Breast epithelium (tissue), 4 donors: ENCODE measurements at regions not wholly inside any gene's neighbourhood (a gene's known extent, or its start where the extent isn't known, plus 50 kb on each side); places are given as distances from the start of the nearest gene placed in this dataset.

Experiments
- DNase-seq, 2 donors: peaks; one replicate each; pipeline ENCODE4 v3.0.0-alpha.2; 2019; ENCODE audit warnings: low spot score in 2 of 2
- H3K27ac ChIP-seq, 2 donors: fragments of 200-600 bp; sonication (generic) in 1 of 2; one replicate each; pipeline ENCODE4 v1.5.1; 2016 to 2019; ENCODE audit warnings: mild to moderate bottlenecking in 1 of 2
- H3K27me3 ChIP-seq, 2 donors: fragments of 200-600 bp; sonication (generic) in 1 of 2; one replicate each; pipeline versions ENCODE4 v1.5.1 to v1.6.0; 2017 to 2019; ENCODE audit warnings: control low read depth in 1 of 2, mild to moderate bottlenecking in 1 of 2
- H3K36me3 ChIP-seq: fragments of 200-600 bp; one replicate; pipeline ENCODE4 v1.5.1; 2019
- H3K4me1 ChIP-seq, 2 donors: fragments of 200-600 bp; sonication (generic); one replicate each; pipeline ENCODE4 v1.5.1; 2016 to 2019; ENCODE audit warnings: control low read depth in 1 of 2
- H3K4me3 ChIP-seq, 3 donors: fragments of 200-600 bp; sonication (generic); 1 replicate in 2 of 3; 2 replicates in 1 of 3; pipeline ENCODE4 v1.5.1; 2016 to 2019; ENCODE audit warnings: mild to moderate bottlenecking in 3 of 3, moderate library complexity in 2 of 3
- H3K9me3 ChIP-seq, 2 donors: fragments of 200-600 bp; sonication (generic) in 1 of 2; one replicate each; pipeline ENCODE4 v1.5.1; 2016 to 2019; ENCODE audit warnings: control low read depth in 1 of 2
- POLR2A ChIP-seq: fragments of 450-650 bp; IDR thresholded peaks from one replicate; pipeline ENCODE4 v1.6.1; 2016; ENCODE audit warnings: antibody characterized with exemption, mild to moderate bottlenecking, moderate library complexity
- POLR2AphosphoS5 ChIP-seq, 3 donors: sonication (generic); formaldehyde crosslinking; IDR thresholded peaks; one replicate each; pipeline ENCODE4 v1.6.1; 2017; ENCODE audit warnings: antibody characterized with exemption in 3 of 3
- intact Hi-C: fragments of 100-400 bp; cut with DNase I; formaldehyde crosslinking; loops from one replicate; pipeline ENCODE4 v1.15.1; 2023; ENCODE audit warnings: low total_unique reads
- TF ChIP-seq, protein P1 (sequence below), 3 donors: fragments of 450-650 bp; IDR thresholded peaks; one replicate each; pipeline ENCODE4 v1.5.1; 2016 to 2017; ENCODE audit warnings: antibody characterized with exemption in 3 of 3, mild to moderate bottlenecking in 3 of 3, moderate library complexity in 3 of 3

DNA sequence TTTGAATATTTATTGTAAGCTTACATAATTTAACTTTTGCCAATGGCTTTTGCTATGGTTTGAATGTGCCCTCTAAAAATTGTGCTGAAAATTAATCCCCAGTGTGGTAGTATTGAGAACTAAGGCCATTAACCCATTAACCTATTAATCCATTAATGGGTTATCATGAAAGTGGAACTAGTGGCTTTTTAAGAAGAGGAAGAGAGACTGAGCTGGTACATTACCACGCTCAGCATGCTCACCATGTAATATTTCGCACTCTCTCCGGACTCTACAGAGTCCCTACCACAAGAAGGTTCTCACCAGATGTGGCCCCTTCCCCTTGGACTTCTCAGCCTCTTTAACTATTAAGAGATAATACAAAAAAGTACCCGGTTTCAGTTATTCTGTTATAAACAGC, 164.4 kb upstream of the ZRANB2 start:
- H3K4me1 ChIP-seq = no peaks in the 10 kb centered on the region
- no peaks in the 10 kb centered on the region for H3K27me3 ChIP-seq
- DNase-seq = no peak
- H3K9me3 ChIP-seq = no peaks in the 10 kb centered on the region
- no peak overlapping the region for H3K27ac ChIP-seq
- intact Hi-C loops = no loop called here
- no peaks in the 10 kb centered on the region for H3K36me3 ChIP-seq
- TF ChIP-seq, protein P1, sequence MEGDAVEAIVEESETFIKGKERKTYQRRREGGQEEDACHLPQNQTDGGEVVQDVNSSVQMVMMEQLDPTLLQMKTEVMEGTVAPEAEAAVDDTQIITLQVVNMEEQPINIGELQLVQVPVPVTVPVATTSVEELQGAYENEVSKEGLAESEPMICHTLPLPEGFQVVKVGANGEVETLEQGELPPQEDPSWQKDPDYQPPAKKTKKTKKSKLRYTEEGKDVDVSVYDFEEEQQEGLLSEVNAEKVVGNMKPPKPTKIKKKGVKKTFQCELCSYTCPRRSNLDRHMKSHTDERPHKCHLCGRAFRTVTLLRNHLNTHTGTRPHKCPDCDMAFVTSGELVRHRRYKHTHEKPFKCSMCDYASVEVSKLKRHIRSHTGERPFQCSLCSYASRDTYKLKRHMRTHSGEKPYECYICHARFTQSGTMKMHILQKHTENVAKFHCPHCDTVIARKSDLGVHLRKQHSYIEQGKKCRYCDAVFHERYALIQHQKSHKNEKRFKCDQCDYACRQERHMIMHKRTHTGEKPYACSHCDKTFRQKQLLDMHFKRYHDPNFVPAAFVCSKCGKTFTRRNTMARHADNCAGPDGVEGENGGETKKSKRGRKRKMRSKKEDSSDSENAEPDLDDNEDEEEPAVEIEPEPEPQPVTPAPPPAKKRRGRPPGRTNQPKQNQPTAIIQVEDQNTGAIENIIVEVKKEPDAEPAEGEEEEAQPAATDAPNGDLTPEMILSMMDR (IDR thresholded peaks at IDR 0.05) = no peak
- TF ChIP-seq POLR2AphosphoS5 (IDR thresholded peaks at IDR 0.05) = no peak
- no peak for TF ChIP-seq POLR2A
- no peak overlapping the region for H3K4me3 ChIP-seq

- H3K36me3 ChIP-seq = no peaks in the 10 kb centered on the region
- H3K4me3 ChIP-seq = no peak overlapping the region
- H3K9me3 ChIP-seq = no peaks in the 10 kb centered on the region
- DNase-seq = no peak
- H3K27ac ChIP-seq = no peak overlapping the region
- intact Hi-C loops = no loop called here
- TF ChIP-seq POLR2A = no peak
- TF ChIP-seq POLR2AphosphoS5 (IDR thresholded peaks at IDR 0.05) = no peak
- TF ChIP-seq, protein P1 (IDR thresholded peaks at IDR 0.05) = no peak
- H3K27me3 ChIP-seq = no peaks in the 10 kb centered on the region
- no peaks in the 10 kb centered on the region for H3K4me1 ChIP-seq
Measured at GRCh38 chr1:71242239-71242638, 161.4 kb upstream of the ZRANB2 start.

DNA sequence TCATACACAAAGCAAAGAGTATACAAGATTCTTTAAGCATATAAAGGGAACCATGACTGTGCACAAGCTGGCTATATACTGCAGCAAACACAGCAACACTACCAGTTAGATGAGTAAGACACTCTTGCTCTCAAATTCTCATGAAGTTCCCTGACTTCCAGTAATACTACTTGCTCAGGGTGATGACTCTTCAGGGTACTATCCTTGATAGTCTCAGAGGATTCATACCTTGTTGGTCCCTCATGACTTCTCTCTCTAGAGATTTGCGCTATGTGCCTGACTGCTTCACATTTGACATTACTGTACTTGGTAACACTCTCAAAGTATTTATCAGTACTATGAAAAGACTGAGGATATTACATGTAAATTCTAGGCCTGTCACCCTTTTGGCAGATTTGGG, 159.8 kb upstream of the ZRANB2 start:
- intact Hi-C loops = no loop called here
- no peaks in the 10 kb centered on the region for H3K27me3 ChIP-seq
- no peak for TF ChIP-seq POLR2AphosphoS5 (IDR thresholded peaks at IDR 0.05)

DNA sequence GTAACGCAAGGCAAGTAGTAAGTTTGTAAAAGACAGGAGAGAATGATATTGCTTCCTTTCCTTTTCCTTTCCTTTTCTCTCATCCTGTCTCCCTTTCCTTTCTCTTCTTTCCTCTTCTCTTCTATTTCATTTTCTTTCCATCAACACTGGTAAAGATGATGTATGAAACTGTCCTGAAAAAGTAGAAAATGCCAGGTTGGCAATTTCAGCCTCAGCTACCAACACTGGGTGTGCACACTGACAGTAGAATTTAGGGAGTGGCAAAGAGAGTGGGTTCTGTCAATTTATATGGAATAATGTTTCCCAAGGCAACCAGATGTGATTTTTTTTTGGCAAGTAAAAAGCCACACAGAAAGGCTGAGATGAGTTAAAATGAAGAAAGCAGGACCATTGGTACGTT, 155.7 kb upstream of the ZRANB2 start:
- TF ChIP-seq, protein P1 (IDR thresholded peaks at IDR 0.05) = no peak
- no peak for TF ChIP-seq POLR2AphosphoS5 (IDR thresholded peaks at IDR 0.05)
- TF ChIP-seq POLR2A = no peak
- intact Hi-C loops = no loop called here
- H3K27ac ChIP-seq = no peak overlapping the region

More for the DNA sequence above, 159.8 kb upstream of the ZRANB2 start:
- no peak for DNase-seq
- Histone ChIP-seq H3K4me1 (no peaks in the 10 kb centered on the region), H3K27ac (no peak overlapping the region), H3K4me3 (no peak overlapping the region), H3K9me3 (no peaks in the 10 kb centered on the region), H3K36me3 (no peaks in the 10 kb centered on the region)

DNA sequence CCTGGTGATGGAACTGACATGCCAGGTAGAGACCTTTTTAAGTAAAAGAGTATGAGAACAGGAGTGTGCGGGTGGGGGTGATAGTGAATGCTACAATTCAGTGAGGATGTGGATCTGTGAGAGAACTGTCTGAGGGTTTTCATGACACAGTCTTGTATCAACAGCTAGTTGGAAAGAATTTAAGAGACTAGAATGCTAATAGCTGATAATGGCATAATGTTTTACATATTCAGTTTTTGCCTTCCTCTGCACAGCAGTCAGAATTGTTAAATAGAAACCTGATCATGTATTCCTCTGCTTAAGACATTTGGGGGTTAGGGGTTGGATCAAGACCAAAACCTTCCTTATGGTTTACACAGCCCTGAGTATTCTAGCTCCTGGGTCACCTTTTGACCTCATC, 152.8 kb upstream of the ZRANB2 start:
- no peak overlapping the region for H3K27ac ChIP-seq
- H3K4me3 ChIP-seq = no peak overlapping the region
- H3K36me3 ChIP-seq = no peaks in the 10 kb centered on the region
- no peaks in the 10 kb centered on the region for H3K27me3 ChIP-seq
- DNase-seq = no peak
- no peaks in the 10 kb centered on the region for H3K4me1 ChIP-seq
- H3K9me3 ChIP-seq = no peaks in the 10 kb centered on the region
- TF ChIP-seq, protein P1 (IDR thresholded peaks at IDR 0.05) = no peak
- TF ChIP-seq POLR2AphosphoS5 (IDR thresholded peaks at IDR 0.05) (no peak), POLR2A (no peak)
- intact Hi-C loops = no loop called here

More for the DNA sequence above, 155.7 kb upstream of the ZRANB2 start:
- no peaks in the 10 kb centered on the region for H3K27me3 ChIP-seq
- no peaks in the 10 kb centered on the region for H3K9me3 ChIP-seq
- H3K4me1 ChIP-seq = no peaks in the 10 kb centered on the region
- DNase-seq = no peak
- no peaks in the 10 kb centered on the region for H3K36me3 ChIP-seq
- no peak overlapping the region for H3K4me3 ChIP-seq

DNA sequence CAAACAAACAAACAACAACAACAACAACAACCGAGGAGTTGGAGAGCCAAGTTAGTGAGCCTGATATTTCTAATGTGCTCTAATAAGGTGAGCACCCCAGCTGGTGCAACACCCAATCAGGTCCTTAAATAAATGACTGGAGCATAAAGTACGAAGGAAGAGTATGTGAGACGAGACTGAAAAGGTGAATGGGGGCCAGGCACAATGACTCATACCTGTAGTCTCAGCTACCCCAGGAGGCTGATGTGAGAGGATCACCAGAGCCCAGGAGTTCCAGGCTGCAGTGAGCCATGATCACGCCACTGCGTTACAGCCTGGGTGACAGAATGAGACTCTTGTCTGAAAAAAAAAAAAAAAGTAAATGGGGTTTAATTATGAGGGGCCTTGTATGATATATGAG, 152.0 kb upstream of the ZRANB2 start:
- H3K4me1 ChIP-seq = no peaks in the 10 kb centered on the region
- no peak overlapping the region for H3K27ac ChIP-seq
- H3K9me3 ChIP-seq = no peaks in the 10 kb centered on the region
- no peak for DNase-seq
- intact Hi-C loops = no loop called here
- TF ChIP-seq, protein P1 (IDR thresholded peaks at IDR 0.05) = no peak
- TF ChIP-seq POLR2A (no peak), POLR2AphosphoS5 (IDR thresholded peaks at IDR 0.05) (no peak)
- H3K36me3 ChIP-seq = no peaks in the 10 kb centered on the region
- no peaks in the 10 kb centered on the region for H3K27me3 ChIP-seq
- H3K4me3 ChIP-seq = no peak overlapping the region
